ENCODE measurements at regions not wholly inside any gene's neighbourhood (a gene's known extent, or its start where the extent isn't known, plus 50 kb on each side); places are given as distances from the start of the nearest gene placed in this dataset.

- H3K27ac ChIP-seq (ENCODE audit: control insufficient read depth, insufficient read depth) = no peak overlapping the region
- H3K9me3 ChIP-seq (replicated peaks; ENCODE audit: control insufficient read depth, insufficient read depth, low read length) = no peaks in the 10 kb centered on the region; the same call in 2 of the 3 replicates
- ATAC-seq (no peak), DNase-seq (ENCODE audit: low read depth, low spot score) (no peak), FAIRE-seq (no peak)
- intact Hi-C loops (cut with micrococcal nuclease; ENCODE audit: unreplicated experiment) (no loop called here), in situ Hi-C loops (cut with MboI) (no loop called here)
- no peaks in the 10 kb centered on the region for H4K20me1 ChIP-seq (ENCODE audit: control insufficient read depth, insufficient read depth)
- H3K79me2 ChIP-seq (ENCODE audit: control insufficient read depth, insufficient read depth, low read length) = no peaks in the 10 kb centered on the region
- H3K27me3 ChIP-seq (replicated peaks in 1 of 2; ENCODE audit: control insufficient read depth in 2 of 2, insufficient read depth in 2 of 2, low read length in 1 of 2) = no peaks in the 10 kb centered on the region; a peak in 1 of 4 replicates
- ChIA-PET SMC1A (ENCODE audit: uncharacterized antibody, unreplicated experiment) (no interaction called here), CTCF (interaction anchor here (0.6 to 1.5 kb wide), 3 partner anchors 9 to 379 kb away, joined by 3 to 8 read pairs (median 3); no protein-coding TSS in a partner anchor), POLR2A (no interaction called here), RAD21 (ENCODE audit: unreplicated experiment) (interaction anchor here (0.6 kb wide), 2 partner anchors 86 to 1058 kb away, joined by 3 read pairs; no protein-coding TSS in a partner anchor)
- no peak for TF ChIP-seq MEF2A (IDR thresholded peaks at IDR 0.05; ENCODE audit: insufficient read depth, low read depth, low read length)
- no peaks in the 10 kb centered on the region for H3K36me3 ChIP-seq (ENCODE audit: control insufficient read depth in 2 of 2, insufficient read depth in 2 of 2, low read length in 1 of 2)
- H3K4me2 ChIP-seq (ENCODE audit: control insufficient read depth, insufficient read depth) = no peak overlapping the region
- no peaks in the 10 kb centered on the region for H3K4me1 ChIP-seq (ENCODE audit: control insufficient read depth, insufficient read depth, low read length)
- no peak overlapping the region for H2AFZ ChIP-seq (ENCODE audit: control insufficient read depth, low read depth, low read length)
- H3K9ac ChIP-seq (ENCODE audit: control insufficient read depth, insufficient read depth, low read length) = no peak overlapping the region
- WGBS (ENCODE audit: insufficient coverage, insufficient replicate concordance, low lambda C conversion rate, missing lambda C conversion rate) = 58% methylated on average over 10 of the region's 10 CpGs
- H3K4me3 ChIP-seq = no peak overlapping the region
- BruUV-seq (replicated peaks) = no TSS peak
These were observed 93.6 kb downstream of the PHETA1 start for GRCh38 chr12:111275308-111275707.

- ATAC-seq = no peak
- TF ChIP-seq SMARCA5 (IDR thresholded peaks at IDR 0.05) (no peak), ZBTB11 (CRISPR knock-in tag; IDR thresholded peaks at IDR 0.05) (no peak), CBX3 (IDR thresholded peaks at IDR 0.05; ENCODE audit: borderline replicate concordance, low read depth) (no peak), HDAC6 (IDR thresholded peaks at IDR 0.05; ENCODE audit: unreplicated experiment) (no peak), NBN (IDR thresholded peaks at IDR 0.05) (no peak), MAX (IDR thresholded peaks at IDR 0.05; ENCODE audit: low read depth, low read length) (no peak), ETV6 (conservative IDR thresholded peaks at IDR 0.05 in 1 of 2, IDR thresholded peaks at IDR 0.05 in 1 of 2; ENCODE audit: borderline replicate concordance in 1 of 2, low read depth in 1 of 2) (no peak), NFIC (IDR thresholded peaks at IDR 0.05; ENCODE audit: low read depth, low read length) (no peak), POLR2AphosphoS5 (IDR thresholded peaks at IDR 0.05; ENCODE audit: low read length) (no peak), NFYB (IDR thresholded peaks at IDR 0.05; ENCODE audit: insufficient read depth, low read depth, low read length) (no peak), RUNX3 (IDR thresholded peaks at IDR 0.05; ENCODE audit: low read length) (peak; percentile 42; the same call in 1 of the 2 replicates), ATF2 (IDR thresholded peaks at IDR 0.05; ENCODE audit: low read length) (no peak)
These were observed 94.1 kb downstream of the PHETA1 start for GRCh38 chr12:111274777-111275176.

More at GRCh38 chr12:111274777-111275176, 94.1 kb downstream of the PHETA1 start:
- no peaks in the 10 kb centered on the region for H3K36me3 ChIP-seq (ENCODE audit: control insufficient read depth in 2 of 2, insufficient read depth in 2 of 2, low read length in 1 of 2)
- H3K27ac ChIP-seq (ENCODE audit: control insufficient read depth, insufficient read depth) = no peak overlapping the region
- H2AFZ ChIP-seq (ENCODE audit: control insufficient read depth, low read depth, low read length) = no peak overlapping the region
- WGBS (ENCODE audit: insufficient coverage, insufficient replicate concordance, low lambda C conversion rate, missing lambda C conversion rate) = 38% methylated on average over 4 of the region's 4 CpGs
- no peaks in the 10 kb centered on the region for H3K79me2 ChIP-seq (ENCODE audit: control insufficient read depth, insufficient read depth, low read length)
- ChIA-PET CTCF (interaction anchor here (0.6 to 1.5 kb wide), 3 partner anchors 24 to 379 kb away, joined by 3 to 8 read pairs (median 5); no protein-coding TSS in a partner anchor), POLR2A (no interaction called here), RAD21 (ENCODE audit: unreplicated experiment) (interaction anchor here (0.6 kb wide), 2 partner anchors 85 to 1058 kb away, joined by 3 read pairs; no protein-coding TSS in a partner anchor), SMC1A (ENCODE audit: uncharacterized antibody, unreplicated experiment) (interaction anchor here (1.3 kb wide), 1 partner anchor 379 kb away, joined by 3 read pairs; no protein-coding TSS in a partner anchor)
- H3K4me1 ChIP-seq (ENCODE audit: control insufficient read depth, insufficient read depth, low read length) = no peaks in the 10 kb centered on the region
- in situ Hi-C loops (cut with MboI) = no loop called here
- DNase-seq (ENCODE audit: low read depth, low spot score) = no peak
- H3K4me3 ChIP-seq = no peak overlapping the region
- no peak for FAIRE-seq
- H3K27me3 ChIP-seq (replicated peaks in 1 of 2; ENCODE audit: control insufficient read depth in 2 of 2, insufficient read depth in 2 of 2, low read length in 1 of 2) = no peaks in the 10 kb centered on the region; a peak in 1 of 4 replicates
- intact Hi-C loops (cut with micrococcal nuclease; ENCODE audit: unreplicated experiment) = no loop called here
- BruUV-seq (replicated peaks) = no TSS peak
- no peaks in the 10 kb centered on the region for H4K20me1 ChIP-seq (ENCODE audit: control insufficient read depth, insufficient read depth)
- no peaks in the 10 kb centered on the region for H3K9me3 ChIP-seq (replicated peaks; ENCODE audit: control insufficient read depth, insufficient read depth, low read length)
- H3K9ac ChIP-seq (ENCODE audit: control insufficient read depth, insufficient read depth, low read length) = no peak overlapping the region
- H3K4me2 ChIP-seq (ENCODE audit: control insufficient read depth, insufficient read depth) = no peak overlapping the region
